Stimulated activated CD4-positive, alpha-beta T cell treated with anti-CD3 and anti-CD28 coated beads, Interleukin-1b, Interleukin-23, amount 100 ng/mL, for 48 hours (primary cell): ENCODE measurements at regions not wholly inside any gene's neighbourhood (a gene's known extent, or its start where the extent isn't known, plus 50 kb on each side); places are given as distances from the start of the nearest gene placed in this dataset.

Experiments used
- DNase-seq: peaks from one replicate; pipeline ENCODE4 v3.0.0-alpha.2; 2020

DNA sequence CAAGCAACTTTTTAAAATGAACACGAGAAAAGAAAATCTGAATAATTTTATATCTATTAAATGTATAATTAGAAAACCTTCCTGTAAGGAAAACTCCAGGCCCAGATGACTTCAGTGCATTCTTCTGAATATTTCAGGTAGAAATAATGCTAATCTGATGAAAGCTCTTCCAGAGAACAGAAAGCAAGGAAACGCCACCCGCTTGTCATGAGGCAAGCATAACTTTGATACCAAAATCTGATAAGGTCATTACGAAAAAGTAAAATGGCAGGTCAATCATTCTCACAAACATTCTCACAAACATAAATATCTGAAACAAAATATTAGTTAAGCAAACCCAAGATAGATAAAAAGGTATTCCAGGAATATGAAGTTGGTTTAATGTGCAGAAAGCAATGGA is 60.6 kb upstream of the PCSK6 start:
- DNase-seq = no peak

DNA sequence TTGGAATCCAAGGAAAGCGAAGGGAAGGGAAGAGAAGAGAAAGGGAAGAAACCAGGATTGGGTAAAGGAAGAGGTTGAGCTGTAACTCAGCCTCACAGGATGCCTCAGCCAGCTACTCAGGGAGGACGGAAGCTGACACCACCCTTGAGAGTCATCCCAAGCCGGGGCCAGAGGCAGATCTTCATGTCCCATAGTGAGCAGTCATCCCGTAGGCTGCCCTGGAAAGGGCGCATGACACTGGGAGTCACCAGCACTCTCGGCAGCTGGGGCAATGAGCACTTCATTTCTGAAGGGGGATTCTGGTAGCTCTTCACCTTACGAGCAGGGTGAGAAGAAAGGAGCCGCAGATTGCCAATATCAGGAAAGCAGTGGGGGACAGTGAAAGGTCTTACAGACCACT is 60.1 kb upstream of the PCSK6 start:
- DNase-seq = no peak

DNA sequence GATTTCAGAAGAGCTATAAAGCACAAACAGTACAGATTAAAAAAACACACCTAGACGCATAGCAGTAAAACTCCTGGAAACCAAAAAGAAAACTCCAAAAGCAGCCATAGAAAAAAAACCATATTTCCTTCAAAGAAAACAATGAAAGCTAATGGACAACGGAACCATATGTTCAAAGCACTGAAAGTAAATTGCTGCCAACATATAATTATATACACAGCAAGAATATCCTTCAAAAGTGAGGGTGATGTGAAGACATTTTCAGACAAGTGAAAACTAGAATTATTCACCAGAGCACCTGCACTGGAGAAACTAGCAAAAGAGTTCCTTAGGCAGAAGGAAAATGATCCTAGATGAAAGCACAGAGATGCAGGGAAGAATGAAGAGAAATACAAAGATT is 58.2 kb upstream of the PCSK6 start:
- no peak for DNase-seq

DNA sequence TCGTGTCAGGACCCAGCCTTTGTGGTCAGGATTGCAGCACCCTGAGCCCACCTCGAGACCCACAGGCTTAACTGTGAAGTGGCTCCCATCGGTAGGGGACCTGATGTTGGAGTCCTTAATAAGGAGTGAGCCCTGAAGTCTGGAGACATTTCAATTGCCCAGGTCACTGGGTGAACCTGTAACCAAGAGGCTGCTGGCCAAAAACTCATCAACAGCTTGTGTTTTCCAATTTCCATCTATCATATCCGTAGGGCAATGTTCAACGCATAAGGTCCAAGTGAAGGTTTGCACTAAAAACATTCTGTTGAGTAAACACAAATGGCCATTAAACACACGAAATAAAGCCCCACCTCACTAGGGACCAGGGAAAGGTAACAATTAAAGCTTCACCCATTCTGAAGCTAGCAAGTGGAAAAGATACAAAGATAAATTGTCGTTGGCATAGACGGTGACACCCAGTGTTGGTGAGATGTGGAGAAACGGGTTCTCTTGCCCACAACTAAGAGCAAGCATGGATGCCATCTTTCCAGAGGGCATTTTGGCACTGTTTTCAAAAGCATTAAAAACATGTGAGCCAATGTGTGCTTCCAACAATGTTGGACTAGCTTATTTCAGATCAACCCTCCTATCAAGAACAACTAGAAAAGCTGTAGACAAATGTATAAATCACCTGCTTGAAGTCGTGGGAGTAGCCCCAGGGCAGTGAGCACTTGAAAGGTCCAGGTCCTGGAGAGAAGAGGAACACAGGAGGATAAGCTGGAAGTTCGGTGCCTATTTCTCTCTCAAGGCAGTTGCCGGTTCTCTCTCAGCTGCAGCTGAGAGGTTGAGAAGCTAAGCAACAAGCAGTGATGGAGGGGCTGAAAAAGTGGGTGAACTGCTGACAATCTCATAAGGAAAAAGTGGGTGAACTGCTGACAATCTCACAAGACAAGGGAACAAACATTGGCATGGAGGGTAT is 56.3 kb upstream of the PCSK6 start:
- DNase-seq = no peak

DNA sequence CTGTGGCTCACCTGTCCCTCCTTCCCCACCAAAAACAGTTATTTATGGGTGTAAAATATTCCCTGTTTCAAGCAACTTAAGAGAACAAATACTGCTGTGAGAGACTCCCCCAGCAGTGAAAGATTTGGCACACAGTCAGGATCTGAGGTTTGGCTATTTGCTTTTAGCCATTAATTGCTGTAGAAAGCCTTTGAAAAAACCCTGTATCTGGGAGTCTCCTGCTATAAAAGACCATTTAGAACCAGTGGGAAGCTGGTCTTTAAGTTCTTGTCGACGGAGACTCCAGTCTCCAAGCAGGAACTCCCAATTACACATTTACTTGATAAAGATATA is 55.1 kb upstream of the PCSK6 start:
- DNase-seq = no peak

DNA sequence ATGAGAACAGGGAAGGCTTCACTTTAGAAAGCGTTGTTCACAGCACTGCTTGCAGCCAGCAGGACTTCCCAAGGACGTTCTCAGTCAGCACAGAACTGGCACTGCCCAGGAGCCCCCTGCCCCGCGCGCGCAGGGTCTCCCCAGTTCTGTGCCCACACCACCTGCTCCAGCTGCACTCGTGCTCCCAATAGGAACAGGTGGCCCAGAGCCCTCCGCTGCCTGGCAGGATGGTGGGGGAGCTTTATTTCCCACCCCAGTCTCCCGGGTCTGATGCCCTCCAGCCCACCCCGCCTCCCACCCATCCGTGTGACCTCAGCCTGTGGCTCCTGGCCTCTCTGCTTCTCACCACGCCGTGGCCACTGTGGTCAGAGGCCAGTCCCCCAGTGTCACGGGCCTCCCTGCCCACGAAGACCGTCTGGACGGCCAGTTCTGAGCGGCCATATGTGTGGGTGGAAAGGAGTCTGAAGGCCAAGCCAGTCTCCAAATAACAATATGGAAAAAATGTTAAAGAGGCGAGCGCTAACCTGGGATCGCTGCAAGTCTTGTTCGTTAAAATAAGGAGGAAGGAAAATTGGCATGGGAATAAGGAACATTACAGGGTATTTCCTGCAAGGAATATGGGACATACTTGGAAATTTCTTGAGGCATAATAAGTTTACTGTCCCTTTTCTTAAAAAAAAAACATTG is 54.6 kb upstream of the PCSK6 start:
- no peak for DNase-seq

DNA sequence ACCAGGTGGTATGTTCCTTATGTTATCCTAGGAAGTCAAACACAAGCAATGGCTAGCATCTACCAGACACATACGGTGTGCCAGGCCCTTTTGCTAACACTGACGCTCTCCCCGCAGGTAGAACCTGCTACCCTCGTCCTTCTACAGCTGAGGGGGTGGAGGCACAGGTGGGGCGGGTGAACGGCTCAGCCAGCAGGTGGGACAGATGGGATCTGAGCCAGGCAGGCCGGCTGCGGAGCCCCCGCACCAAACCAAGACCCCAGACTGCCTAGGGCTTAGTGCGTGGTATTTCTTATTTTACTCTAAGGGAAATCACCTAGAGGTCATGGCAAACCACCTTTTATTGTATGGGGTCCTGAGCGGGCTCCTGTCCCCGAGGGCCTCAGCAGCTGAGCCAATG is 53.9 kb upstream of the PCSK6 start:
- DNase-seq = no peak

DNA sequence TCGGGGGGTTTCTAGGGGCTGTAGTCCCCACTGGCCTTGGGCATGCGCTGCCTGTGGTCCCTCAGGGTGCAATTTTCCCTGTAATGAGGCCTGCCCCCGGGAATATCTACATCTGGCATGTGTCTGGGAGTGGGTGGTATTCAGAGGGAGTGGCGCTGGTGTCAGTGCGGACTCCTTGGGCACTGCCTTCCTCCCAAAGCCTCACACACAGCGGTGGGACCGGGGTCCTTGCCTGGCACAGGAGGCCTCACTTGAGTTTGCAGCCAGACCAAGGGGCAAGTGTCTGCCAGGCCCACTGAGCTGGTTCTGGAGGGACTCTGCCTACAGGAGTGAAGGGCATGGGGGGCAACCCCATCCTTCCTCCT is 53.5 kb upstream of the PCSK6 start:
- DNase-seq = no peak

DNA sequence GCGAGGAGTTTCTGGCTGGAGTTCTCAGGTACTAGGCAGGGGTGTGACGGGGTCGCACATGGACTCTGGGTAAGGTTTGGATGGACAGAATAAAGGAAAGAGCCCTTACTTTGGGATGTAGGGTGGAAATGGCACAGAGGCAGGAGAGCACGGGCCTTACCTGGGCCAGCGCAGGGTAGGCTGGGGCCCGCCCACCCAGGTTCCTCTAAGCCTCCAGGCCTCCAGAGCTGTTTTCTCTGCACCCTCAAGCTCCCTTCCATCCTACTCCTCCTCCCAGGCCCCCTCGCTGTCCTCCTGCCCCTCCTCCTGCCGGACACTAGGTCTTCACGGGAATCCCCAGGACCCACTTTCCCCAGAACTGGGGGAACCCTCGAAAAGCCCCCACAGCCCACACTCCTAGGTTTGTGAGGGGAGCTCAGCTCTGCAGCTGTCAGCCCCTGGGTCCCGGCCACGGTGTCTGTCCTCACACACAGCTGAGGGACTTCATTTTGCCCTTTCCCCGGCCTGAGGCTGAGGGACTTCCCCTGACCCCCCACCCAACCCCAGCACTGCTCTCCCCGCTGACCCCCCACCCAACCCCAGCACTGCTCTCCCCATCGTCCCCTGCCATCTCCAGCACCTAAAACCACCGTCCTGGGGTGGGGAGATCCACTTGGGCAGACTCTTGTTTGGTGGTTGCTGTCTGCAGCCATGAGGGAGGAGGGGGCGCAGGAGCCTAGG is 53.0 kb upstream of the PCSK6 start:
- DNase-seq = no peak

DNA sequence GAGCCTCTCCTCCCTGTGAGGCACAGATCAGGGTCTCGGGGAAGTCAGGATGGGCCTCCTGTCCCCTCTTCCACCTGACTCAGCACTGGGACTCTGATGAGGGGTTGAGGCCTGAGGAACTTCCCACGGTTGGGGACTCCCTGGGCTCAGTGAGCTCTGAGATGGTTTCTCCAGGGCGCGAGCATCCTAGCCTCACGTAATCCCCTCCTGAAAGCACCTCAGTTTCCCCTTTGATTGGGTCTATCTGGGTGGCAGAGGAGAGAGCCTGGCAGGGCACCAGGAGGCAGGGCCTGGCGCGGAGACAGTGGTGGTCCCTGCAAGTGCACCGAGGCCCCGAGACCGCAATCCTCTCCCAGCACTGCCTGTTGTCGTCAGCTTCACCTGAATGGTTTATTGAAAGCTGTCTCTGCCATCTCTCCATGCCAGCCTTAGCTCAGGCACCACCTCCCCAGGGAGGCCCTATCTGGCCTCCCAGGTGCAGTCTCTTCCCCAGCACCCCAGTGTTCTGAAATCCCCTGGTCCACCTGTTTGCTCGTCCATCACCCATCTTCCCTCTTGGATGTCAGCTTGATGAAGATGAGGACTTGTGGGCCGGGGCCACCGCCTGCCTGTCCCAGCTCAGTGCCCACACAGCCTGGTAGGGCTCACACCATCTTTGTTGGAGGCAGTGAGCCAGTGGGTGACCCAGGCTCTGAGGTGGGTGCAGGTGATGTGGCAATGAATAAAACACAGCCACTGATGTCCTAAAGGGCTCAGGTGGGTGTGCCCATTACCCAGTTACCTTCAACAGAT is 52.2 kb upstream of the PCSK6 start:
- DNase-seq = no peak

DNA sequence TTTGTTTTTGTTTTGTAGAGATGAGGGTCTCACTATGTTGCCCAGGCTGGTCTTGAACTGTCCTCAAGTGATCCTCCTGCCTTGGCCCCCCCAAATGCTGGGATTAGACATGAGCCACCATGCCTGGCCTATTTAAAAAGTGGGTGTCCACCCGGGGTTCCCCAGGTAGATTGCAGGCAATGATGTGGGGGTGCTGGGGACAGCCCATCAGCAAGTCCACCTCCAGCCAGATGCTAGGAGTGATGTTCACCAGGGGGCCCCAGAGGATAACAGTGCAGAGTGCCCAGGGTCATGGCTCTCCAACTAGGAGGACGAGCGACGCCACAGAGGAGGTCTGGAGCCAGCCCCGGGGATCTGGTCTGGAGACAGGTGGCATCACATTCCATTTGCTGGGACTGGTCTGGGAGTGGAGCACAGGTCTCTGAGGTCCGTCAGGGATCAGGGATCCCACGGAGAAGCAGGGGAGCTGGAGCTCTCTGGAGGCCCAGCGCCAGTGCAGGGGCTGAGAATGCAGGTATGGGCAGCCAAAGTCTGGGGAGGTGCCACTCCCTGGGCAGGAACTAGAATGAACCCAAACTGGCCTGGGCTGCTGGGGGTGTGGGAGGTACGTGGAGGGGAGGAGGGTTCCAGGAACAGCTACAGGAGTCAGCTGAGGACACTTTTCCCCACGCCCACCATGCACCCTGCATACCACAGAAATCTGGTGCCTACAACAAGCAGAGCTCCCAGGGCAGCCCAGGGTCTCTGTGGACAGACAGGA is 51.2 kb upstream of the PCSK6 start:
- no peak for DNase-seq

DNA sequence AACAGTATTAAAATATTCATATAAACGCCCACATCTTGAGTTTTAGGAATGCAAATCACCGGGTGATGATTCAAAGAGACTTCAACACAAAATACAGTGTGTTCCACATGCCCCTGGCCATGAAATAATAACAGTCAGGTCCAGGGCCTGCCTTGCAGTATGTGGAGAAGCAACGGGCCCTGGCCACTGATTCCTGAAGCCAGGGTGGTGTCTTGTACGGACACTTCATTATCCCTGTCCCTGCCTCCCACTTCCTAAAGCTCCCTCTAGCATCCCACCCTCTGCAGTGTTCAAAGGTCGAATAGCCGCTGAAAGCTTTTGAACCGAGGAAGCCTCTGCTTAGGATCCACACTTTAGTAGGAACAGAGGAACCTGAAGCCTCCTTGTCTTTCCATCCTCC is 50.4 kb upstream of the PCSK6 start:
- DNase-seq = no peak

DNA sequence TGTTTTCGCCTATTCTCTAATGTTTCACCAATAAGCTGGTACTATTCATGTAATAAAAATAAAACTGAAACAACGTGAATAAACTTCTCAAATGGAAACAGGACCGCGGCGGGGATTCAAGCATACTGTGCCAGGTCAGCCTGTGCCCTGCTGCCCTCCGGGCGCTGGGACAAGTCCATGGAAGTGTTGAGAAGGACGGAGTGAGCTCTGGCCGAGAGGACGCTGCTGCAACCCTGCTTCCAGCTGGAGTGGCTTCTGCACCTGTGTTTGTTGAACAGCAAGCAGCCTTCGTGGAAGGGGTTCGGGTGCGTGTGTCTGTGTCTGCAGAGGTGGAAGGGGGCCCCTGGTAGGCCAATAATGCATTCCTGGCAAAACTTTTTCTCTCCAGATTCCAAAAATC is 50.0 kb upstream of the PCSK6 start:
- DNase-seq = no peak
